ENCODE measurements at regions not wholly inside any gene's neighbourhood (a gene's known extent, or its start where the extent isn't known, plus 50 kb on each side); places are given as distances from the start of the nearest gene placed in this dataset.

- Histone ChIP-seq H3K27me3 (replicated peaks; ENCODE audit: insufficient read depth, low read length) (no peaks in the 10 kb centered on the region), H3K9me2 (replicated peaks; ENCODE audit: insufficient read depth, low read length) (0 out of 2 replicates have a peak, but pooled peaks cover 2% of the 10 kb centered on the region), H3K4me1 (ENCODE audit: low read length) (no peaks in the 10 kb centered on the region), H3K36me3 (replicated peaks; ENCODE audit: insufficient read depth, low read length) (no peaks in the 10 kb centered on the region), H3K27ac (ENCODE audit: low read length) (no peak overlapping the region), H4K20me1 (ENCODE audit: insufficient read depth, low read length) (no peaks in the 10 kb centered on the region), H3K4me3 (ENCODE audit: low read length) (no peak overlapping the region), H3K4me2 (ENCODE audit: low read depth, low read length) (no peak overlapping the region), H3K9me3 (replicated peaks; ENCODE audit: insufficient read depth, low read length) (no peaks in the 10 kb centered on the region), H3K9ac (ENCODE audit: low read length) (no peak overlapping the region), H2AFZ (ENCODE audit: low read length) (no peak overlapping the region), H3K79me2 (ENCODE audit: low read length) (no peaks in the 10 kb centered on the region), H3F3A (ENCODE audit: insufficient read depth, low read length) (no peaks in the 10 kb centered on the region)
- TF ChIP-seq EZH2 (optimal IDR thresholded peaks at IDR 0.05; ENCODE audit: low read depth, low read length) (no peak), EZH2phosphoT487 (IDR thresholded peaks at IDR 0.05; ENCODE audit: low read length) (no peak), CTCF (IDR thresholded peaks at IDR 0.05; ENCODE audit: low read length) (no peak)
- DNase-seq, result no peak
Observed at GRCh38 chr12:45502481-45503128, 226.9 kb upstream of the ARID2 start.

- Histone ChIP-seq H3K36me3 (replicated peaks; ENCODE audit: insufficient read depth, low read length) (no peaks in the 10 kb centered on the region), H3K9ac (ENCODE audit: low read length) (no peak overlapping the region), H4K20me1 (ENCODE audit: insufficient read depth, low read length) (no peaks in the 10 kb centered on the region), H3K9me3 (replicated peaks; ENCODE audit: insufficient read depth, low read length) (no peaks in the 10 kb centered on the region), H3K4me3 (ENCODE audit: low read length) (no peak overlapping the region), H3F3A (ENCODE audit: insufficient read depth, low read length) (no peaks in the 10 kb centered on the region), H3K79me2 (ENCODE audit: low read length) (no peaks in the 10 kb centered on the region), H3K9me2 (replicated peaks; ENCODE audit: insufficient read depth, low read length) (0 out of 2 replicates have a peak, but pooled peaks cover 2% of the 10 kb centered on the region), H3K4me2 (ENCODE audit: low read depth, low read length) (no peak overlapping the region), H3K27ac (ENCODE audit: low read length) (no peak overlapping the region), H3K4me1 (ENCODE audit: low read length) (no peaks in the 10 kb centered on the region), H2AFZ (ENCODE audit: low read length) (no peak overlapping the region), H3K27me3 (replicated peaks; ENCODE audit: insufficient read depth, low read length) (no peaks in the 10 kb centered on the region)
- TF ChIP-seq EZH2 (optimal IDR thresholded peaks at IDR 0.05; ENCODE audit: low read depth, low read length) (no peak), CTCF (IDR thresholded peaks at IDR 0.05; ENCODE audit: low read length) (no peak), EZH2phosphoT487 (IDR thresholded peaks at IDR 0.05; ENCODE audit: low read length) (no peak)
- no peak for DNase-seq
Observed at GRCh38 chr12:45503899-45504298, 225.6 kb upstream of the ARID2 start.

GRCh38 chr12:45504316-45505010 is 225.0 kb upstream of the ARID2 start:
- H3K4me3 ChIP-seq (ENCODE audit: low read length), result no peak overlapping the region
- DNase-seq, result no peak
- no peaks in the 10 kb centered on the region for H3K79me2 ChIP-seq (ENCODE audit: low read length)
- H3K27ac ChIP-seq (ENCODE audit: low read length), result no peak overlapping the region
- no peak overlapping the region for H3K4me2 ChIP-seq (ENCODE audit: low read depth, low read length)
- no peaks in the 10 kb centered on the region for H4K20me1 ChIP-seq (ENCODE audit: insufficient read depth, low read length)
- H3F3A ChIP-seq (ENCODE audit: insufficient read depth, low read length), result no peaks in the 10 kb centered on the region
- H3K4me1 ChIP-seq (ENCODE audit: low read length), result no peaks in the 10 kb centered on the region
- no peak overlapping the region for H2AFZ ChIP-seq (ENCODE audit: low read length)
- H3K27me3 ChIP-seq (replicated peaks; ENCODE audit: insufficient read depth, low read length), result no peaks in the 10 kb centered on the region
- H3K9ac ChIP-seq (ENCODE audit: low read length), result no peak overlapping the region
- TF ChIP-seq EZH2phosphoT487 (IDR thresholded peaks at IDR 0.05; ENCODE audit: low read length), result no peak
- no peak for TF ChIP-seq CTCF (IDR thresholded peaks at IDR 0.05; ENCODE audit: low read length)
- no peak for TF ChIP-seq EZH2 (optimal IDR thresholded peaks at IDR 0.05; ENCODE audit: low read depth, low read length)
- no peaks in the 10 kb centered on the region for H3K9me3 ChIP-seq (replicated peaks; ENCODE audit: insufficient read depth, low read length)
- 0 out of 2 replicates have a peak, but pooled peaks cover 2% of the 10 kb centered on the region for H3K9me2 ChIP-seq (replicated peaks; ENCODE audit: insufficient read depth, low read length)
- H3K36me3 ChIP-seq (replicated peaks; ENCODE audit: insufficient read depth, low read length), result no peaks in the 10 kb centered on the region

Measured in MM.1S (cell line).